ENCODE measurements at regions not wholly inside any gene's neighbourhood (a gene's known extent, or its start where the extent isn't known, plus 50 kb on each side); places are given as distances from the start of the nearest gene placed in this dataset.

DNA sequence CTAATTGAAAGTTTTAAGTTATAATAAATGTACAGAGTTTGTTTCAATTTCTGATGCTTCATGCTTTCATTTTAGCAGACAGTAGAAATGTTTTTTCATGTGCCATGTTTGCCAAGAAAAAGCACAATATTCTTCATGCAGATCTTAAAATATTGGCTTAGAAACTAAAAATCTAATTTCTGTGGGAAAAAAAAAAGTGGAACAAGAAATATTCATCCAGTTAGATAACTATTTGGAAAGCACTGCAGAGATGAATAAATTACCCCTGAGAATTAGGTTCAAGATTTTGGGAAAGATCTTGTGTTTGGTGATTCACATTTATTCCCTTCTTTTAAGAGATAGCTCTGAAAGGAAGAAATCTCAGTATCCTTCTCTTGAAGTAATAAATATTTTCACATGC is 912.5 kb downstream of the C4orf33 start:
- no peak for TF ChIP-seq NFYB (IDR thresholded peaks at IDR 0.05; ENCODE audit: extremely low read depth, insufficient read length)
- TF ChIP-seq, protein P1, sequence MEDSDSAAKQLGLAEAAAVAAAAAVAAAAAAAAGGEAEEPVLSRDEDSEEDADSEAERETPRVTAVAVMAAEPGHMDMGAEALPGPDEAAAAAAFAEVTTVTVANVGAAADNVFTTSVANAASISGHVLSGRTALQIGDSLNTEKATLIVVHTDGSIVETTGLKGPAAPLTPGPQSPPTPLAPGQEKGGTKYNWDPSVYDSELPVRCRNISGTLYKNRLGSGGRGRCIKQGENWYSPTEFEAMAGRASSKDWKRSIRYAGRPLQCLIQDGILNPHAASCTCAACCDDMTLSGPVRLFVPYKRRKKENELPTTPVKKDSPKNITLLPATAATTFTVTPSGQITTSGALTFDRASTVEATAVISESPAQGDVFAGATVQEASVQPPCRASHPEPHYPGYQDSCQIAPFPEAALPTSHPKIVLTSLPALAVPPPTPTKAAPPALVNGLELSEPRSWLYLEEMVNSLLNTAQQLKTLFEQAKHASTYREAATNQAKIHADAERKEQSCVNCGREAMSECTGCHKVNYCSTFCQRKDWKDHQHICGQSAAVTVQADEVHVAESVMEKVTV (CRISPR knock-in tag; IDR thresholded peaks at IDR 0.05): no peak
- no peak for TF ChIP-seq EZH2 (IDR thresholded peaks at IDR 0.05; ENCODE audit: borderline replicate concordance, low read depth, low read length)
- TF ChIP-seq, protein P2, sequence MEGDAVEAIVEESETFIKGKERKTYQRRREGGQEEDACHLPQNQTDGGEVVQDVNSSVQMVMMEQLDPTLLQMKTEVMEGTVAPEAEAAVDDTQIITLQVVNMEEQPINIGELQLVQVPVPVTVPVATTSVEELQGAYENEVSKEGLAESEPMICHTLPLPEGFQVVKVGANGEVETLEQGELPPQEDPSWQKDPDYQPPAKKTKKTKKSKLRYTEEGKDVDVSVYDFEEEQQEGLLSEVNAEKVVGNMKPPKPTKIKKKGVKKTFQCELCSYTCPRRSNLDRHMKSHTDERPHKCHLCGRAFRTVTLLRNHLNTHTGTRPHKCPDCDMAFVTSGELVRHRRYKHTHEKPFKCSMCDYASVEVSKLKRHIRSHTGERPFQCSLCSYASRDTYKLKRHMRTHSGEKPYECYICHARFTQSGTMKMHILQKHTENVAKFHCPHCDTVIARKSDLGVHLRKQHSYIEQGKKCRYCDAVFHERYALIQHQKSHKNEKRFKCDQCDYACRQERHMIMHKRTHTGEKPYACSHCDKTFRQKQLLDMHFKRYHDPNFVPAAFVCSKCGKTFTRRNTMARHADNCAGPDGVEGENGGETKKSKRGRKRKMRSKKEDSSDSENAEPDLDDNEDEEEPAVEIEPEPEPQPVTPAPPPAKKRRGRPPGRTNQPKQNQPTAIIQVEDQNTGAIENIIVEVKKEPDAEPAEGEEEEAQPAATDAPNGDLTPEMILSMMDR (IDR thresholded peaks at IDR 0.05 in 2 of 3, conservative IDR thresholded peaks at IDR 0.05 in 1 of 3; ENCODE audit: insufficient read depth in 2 of 3, low read depth in 1 of 3, low read length in 3 of 3): no peak
- TF ChIP-seq SMAD3 (CRISPR knock-in tag; conservative IDR thresholded peaks at IDR 0.05): no peak
- no peak for TF ChIP-seq NRF1 (conservative IDR thresholded peaks at IDR 0.05 in 1 of 2, IDR thresholded peaks at IDR 0.05 in 1 of 2)
- TF ChIP-seq, protein P3, sequence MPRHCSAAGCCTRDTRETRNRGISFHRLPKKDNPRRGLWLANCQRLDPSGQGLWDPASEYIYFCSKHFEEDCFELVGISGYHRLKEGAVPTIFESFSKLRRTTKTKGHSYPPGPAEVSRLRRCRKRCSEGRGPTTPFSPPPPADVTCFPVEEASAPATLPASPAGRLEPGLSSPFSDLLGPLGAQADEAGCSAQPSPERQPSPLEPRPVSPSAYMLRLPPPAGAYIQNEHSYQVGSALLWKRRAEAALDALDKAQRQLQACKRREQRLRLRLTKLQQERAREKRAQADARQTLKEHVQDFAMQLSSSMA (CRISPR knock-in tag; IDR thresholded peaks at IDR 0.05): no peak
- TF ChIP-seq, protein P4, sequence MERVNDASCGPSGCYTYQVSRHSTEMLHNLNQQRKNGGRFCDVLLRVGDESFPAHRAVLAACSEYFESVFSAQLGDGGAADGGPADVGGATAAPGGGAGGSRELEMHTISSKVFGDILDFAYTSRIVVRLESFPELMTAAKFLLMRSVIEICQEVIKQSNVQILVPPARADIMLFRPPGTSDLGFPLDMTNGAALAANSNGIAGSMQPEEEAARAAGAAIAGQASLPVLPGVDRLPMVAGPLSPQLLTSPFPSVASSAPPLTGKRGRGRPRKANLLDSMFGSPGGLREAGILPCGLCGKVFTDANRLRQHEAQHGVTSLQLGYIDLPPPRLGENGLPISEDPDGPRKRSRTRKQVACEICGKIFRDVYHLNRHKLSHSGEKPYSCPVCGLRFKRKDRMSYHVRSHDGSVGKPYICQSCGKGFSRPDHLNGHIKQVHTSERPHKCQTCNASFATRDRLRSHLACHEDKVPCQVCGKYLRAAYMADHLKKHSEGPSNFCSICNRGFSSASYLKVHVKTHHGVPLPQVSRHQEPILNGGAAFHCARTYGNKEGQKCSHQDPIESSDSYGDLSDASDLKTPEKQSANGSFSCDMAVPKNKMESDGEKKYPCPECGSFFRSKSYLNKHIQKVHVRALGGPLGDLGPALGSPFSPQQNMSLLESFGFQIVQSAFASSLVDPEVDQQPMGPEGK (CRISPR knock-in tag; IDR thresholded peaks at IDR 0.05; ENCODE audit: borderline replicate concordance): no peak
- no peak for TF ChIP-seq POLR2A (conservative IDR thresholded peaks at IDR 0.05)
- TF ChIP-seq ZNF444 (CRISPR knock-in tag; IDR thresholded peaks at IDR 0.05): no peak
- no peak for TF ChIP-seq SRSF9 (IDR thresholded peaks at IDR 0.05; ENCODE audit: borderline replicate concordance, low read depth, low read length)
